BJ (cell line): ENCODE measurements at regions not wholly inside any gene's neighbourhood (a gene's known extent, or its start where the extent isn't known, plus 50 kb on each side); places are given as distances from the start of the nearest gene placed in this dataset.

Experiments
- CTCF ChIA-PET: fragments of 350-600 bp; formaldehyde crosslinking; extraction: SDS; loops from one replicate; lab custom pipeline; 2021; ENCODE audit warnings: antibody characterized with exemption, inconsistent platforms; lab: Yijun Ruan, JAX
- POLR2A ChIA-PET: fragments of 300-600 bp; sonication (Branson Sonifier 250); formaldehyde crosslinking; extraction: SDS; loops from one replicate; lab custom pipeline; 2021; ENCODE audit warnings: antibody characterized with exemption; lab: Charles Lee
- DNase-seq: peaks from one replicate; pipeline ENCODE4 v3.0.0-alpha.2; 2011; ENCODE audit warnings: low read depth
- H3K27me3 ChIP-seq: 2 replicates; pipeline ENCODE4 v1.6.0; 2011; ENCODE audit warnings: low read length; ENCODE audit not compliant: control insufficient read depth, insufficient read depth
- H3K36me3 ChIP-seq: 2 replicates; pipeline ENCODE4 v1.5.1; 2011; ENCODE audit warnings: low read length; ENCODE audit not compliant: control insufficient read depth, insufficient read depth
- H3K4me3 ChIP-seq: 2 replicates; pipeline ENCODE4 v1.5.1; 2011; ENCODE audit warnings: low read depth, mild to moderate bottlenecking, control low read depth, low read length
- TF ChIP-seq, protein P1 (sequence below): IDR thresholded peaks from 2 replicates; pipeline ENCODE4 v1.5.1; 2011; ENCODE audit warnings: low read depth, mild to moderate bottlenecking, control low read depth, inconsistent platforms, low read length, moderate library complexity; ENCODE audit not compliant: insufficient read depth

DNA sequence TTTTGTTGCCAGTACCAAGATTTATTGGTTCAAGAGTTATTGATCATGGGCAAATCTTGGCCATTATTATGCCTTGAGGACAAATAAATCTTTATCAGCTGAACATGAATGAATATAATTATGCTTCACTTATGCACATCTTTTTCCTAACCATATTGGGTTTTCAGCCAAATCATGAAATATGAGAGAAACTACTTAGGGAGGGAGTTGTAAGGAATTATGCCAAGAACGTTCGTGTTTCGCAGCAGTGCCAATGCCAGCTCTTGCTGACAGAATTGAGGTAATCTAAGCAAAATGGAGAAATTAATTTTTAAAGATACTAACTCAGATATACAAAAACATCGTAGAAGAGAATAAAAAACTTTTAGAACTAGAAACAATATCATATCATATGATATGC, 301.1 kb upstream of the SASH1 start:
- Histone ChIP-seq H3K36me3 (no peaks in the 10 kb centered on the region), H3K27me3 (no peaks in the 10 kb centered on the region), H3K4me3 (no peak overlapping the region)
- TF ChIP-seq, protein P1, sequence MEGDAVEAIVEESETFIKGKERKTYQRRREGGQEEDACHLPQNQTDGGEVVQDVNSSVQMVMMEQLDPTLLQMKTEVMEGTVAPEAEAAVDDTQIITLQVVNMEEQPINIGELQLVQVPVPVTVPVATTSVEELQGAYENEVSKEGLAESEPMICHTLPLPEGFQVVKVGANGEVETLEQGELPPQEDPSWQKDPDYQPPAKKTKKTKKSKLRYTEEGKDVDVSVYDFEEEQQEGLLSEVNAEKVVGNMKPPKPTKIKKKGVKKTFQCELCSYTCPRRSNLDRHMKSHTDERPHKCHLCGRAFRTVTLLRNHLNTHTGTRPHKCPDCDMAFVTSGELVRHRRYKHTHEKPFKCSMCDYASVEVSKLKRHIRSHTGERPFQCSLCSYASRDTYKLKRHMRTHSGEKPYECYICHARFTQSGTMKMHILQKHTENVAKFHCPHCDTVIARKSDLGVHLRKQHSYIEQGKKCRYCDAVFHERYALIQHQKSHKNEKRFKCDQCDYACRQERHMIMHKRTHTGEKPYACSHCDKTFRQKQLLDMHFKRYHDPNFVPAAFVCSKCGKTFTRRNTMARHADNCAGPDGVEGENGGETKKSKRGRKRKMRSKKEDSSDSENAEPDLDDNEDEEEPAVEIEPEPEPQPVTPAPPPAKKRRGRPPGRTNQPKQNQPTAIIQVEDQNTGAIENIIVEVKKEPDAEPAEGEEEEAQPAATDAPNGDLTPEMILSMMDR: no peak
- DNase-seq: no peak
- ChIA-PET CTCF (interaction anchor here (0.6 kb wide), 1 partner anchor 283 kb away, joined by 3 read pairs; no protein-coding TSS in a partner anchor), POLR2A (no interaction called here)

DNA sequence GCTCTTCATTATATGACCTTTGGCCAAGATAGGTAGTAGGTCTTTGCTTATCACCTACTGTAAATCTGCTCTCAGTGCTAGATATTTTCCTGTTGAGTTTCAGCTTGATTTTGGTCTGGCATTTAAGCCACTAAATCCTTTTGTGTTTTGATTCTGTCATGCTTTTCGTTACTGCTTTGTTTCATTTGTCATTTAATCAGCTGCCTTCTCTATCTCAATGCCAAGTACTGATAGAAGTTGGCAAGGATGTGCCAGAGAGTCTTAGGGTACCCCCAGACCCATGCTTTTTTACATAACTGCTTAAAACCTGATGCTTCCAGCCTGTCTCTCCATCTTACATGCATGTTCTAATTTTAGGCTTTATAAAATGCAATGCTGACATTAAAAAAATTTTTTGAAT, 300.1 kb upstream of the SASH1 start:
- CTCF ChIA-PET: no interaction called here
- POLR2A ChIA-PET: no interaction called here
- no peaks in the 10 kb centered on the region for H3K36me3 ChIP-seq

DNA sequence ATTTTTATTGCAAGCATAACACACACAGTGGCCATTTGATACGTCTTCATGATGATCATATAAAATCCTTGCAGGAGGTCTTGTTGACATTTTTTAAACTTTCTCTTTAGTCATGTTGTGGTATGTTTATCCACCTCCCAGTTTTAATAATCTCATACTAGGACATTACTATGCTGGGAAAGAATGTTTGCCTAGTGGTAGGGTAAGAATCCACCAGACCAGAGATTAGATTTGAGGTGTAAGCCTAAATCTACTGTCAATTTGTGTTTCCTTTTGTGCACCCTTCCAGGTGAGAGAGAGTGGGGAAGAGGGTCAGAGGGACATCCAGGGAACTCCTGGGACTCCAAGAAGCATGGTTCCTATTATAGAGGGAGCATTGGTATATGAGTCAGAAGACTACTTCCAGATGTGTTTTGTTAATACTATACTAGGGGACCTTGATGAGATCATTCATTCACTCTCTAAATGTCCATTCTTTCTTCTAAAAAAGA, 298.3 kb upstream of the SASH1 start:
- no peaks in the 10 kb centered on the region for H3K27me3 ChIP-seq
- H3K36me3 ChIP-seq: no peaks in the 10 kb centered on the region
- TF ChIP-seq, protein P1: no peak
- CTCF ChIA-PET: no interaction called here
- peak; percentile 50 for DNase-seq
- no peak overlapping the region for H3K4me3 ChIP-seq
- POLR2A ChIA-PET: no interaction called here

More for the DNA sequence above, 300.1 kb upstream of the SASH1 start:
- TF ChIP-seq, protein P1: no peak
- Histone ChIP-seq H3K27me3 (no peaks in the 10 kb centered on the region), H3K4me3 (no peak overlapping the region)
- no peak for DNase-seq

DNA sequence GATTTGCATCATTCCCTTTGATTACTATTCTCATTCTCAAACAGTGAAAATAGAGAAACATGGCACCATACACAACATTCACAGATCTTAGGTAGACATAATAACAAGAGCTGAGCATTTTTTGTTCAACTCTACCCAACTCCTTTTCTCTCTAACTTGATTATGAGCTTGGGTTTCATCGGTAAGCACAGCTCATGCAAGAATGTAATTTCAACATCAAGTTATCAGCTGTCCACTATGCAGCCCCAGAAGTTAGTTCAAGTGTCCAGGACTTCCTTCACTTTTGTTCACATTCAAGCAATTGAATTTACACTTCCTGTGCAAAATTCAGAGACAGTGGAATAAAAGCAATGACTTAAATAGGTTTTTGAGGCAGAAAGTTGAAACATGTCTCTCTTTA, 297.7 kb upstream of the SASH1 start:
- ChIA-PET CTCF (no interaction called here), POLR2A (no interaction called here)
- Histone ChIP-seq H3K27me3 (no peaks in the 10 kb centered on the region), H3K4me3 (no peak overlapping the region), H3K36me3 (no peaks in the 10 kb centered on the region)
- TF ChIP-seq, protein P1: no peak
- DNase-seq: no peak

DNA sequence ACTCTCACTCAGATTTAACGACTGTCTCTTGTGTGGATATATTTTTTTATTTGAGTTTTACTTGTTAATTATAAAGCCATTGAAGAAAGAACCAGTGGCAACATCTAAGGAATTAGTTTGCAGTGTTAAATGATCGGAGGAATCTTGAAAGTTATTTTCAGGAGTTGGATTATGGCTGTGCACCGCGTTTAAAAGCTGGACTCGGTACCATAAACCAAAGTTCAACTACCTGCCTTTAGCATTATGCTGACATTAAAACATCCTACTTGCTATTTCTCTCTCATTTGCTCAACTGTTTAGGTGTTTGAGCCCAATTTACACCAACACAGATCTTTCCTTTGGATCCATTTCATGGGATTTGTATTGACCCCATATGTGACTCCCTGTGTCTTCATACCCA, 289.4 kb upstream of the SASH1 start:
- H3K27me3 ChIP-seq: no peaks in the 10 kb centered on the region
- CTCF ChIA-PET: no interaction called here
- POLR2A ChIA-PET: no interaction called here
- no peak overlapping the region for H3K4me3 ChIP-seq
- no peak for DNase-seq
- no peaks in the 10 kb centered on the region for H3K36me3 ChIP-seq
- TF ChIP-seq, protein P1: no peak
